HuH-7 (cell line): ENCODE measurements at regions not wholly inside any gene's neighbourhood (a gene's known extent, or its start where the extent isn't known, plus 50 kb on each side); places are given as distances from the start of the nearest gene placed in this dataset.

ENCODE experiments used
- DNase-seq: peaks from one replicate; pipeline ENCODE4 v3.0.0; 2011; ENCODE audit warnings: low spot score

DNA sequence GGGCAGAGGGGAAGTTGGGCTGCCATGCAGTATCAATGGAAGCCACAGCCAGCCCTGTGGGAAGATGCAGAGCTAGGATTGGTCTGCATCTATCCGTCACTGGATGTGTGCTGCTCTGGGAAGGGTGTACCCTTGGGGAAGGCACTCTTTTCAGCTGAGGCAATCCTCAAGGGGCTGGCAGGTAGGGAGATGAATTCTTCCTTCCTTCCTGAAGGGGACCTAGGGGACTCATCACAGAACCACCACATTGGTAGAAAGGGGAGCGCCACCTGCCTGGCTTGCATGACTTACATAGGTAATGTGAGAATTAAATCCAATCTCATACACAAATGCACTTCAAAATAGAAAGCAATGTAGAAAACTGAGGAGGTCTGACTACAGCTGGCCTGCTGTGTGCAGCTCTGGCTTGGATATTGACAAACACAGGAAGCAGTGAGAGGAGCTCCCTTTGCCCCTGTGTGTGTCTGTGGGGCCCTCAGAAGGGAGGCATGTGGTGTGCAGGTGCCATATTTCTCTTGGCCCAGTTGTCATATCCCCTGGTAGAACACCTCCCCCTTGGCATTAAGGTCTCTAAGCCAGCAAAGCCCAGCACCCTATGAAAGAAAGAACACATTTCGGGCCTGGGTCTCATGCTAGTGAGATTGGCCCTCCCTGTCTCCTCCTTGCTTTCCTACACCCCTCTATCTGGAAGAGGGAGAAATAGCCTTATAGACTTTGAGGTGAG, 260.3 kb upstream of the MOCS1 start:
- no peak for DNase-seq

DNA sequence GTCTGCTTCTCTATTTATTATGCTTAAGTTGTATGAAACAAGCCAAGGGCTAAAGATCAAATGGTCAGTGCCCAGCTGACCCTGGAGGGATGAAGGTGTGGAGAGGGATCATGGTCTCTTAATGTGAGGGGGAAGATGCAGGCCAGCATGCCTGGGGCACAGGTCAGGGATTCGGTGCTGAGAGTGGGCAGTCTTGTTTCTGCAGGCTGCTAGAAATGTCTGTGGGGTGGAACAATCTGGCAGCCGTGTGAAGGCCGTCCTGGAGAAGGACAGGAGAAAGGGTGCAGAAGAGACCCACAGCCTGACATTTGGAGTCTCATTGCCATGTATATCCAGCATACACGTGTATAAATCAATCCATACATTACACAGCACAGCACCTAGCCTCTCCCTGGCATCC, 258.3 kb upstream of the MOCS1 start:
- DNase-seq = no peak

DNA sequence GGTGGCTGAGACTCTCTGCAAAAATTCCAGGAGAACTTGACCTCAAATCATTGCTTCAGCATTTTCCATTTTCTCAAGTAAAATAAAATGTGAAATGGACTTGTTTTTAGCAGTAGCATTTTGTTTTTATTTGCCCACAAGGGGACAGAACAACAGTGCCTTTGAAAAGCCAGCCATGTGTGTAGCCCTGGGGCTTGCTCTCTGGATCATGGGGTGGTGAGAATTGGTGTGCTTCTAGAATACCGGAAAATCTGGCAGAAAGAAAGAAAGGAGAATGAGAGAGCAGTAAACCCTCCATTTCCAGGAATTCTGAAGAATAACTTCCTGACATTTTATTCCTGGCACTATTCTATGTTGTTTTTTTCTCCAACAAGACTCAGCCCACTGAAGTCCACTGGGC, 254.7 kb upstream of the MOCS1 start:
- no peak for DNase-seq

DNA sequence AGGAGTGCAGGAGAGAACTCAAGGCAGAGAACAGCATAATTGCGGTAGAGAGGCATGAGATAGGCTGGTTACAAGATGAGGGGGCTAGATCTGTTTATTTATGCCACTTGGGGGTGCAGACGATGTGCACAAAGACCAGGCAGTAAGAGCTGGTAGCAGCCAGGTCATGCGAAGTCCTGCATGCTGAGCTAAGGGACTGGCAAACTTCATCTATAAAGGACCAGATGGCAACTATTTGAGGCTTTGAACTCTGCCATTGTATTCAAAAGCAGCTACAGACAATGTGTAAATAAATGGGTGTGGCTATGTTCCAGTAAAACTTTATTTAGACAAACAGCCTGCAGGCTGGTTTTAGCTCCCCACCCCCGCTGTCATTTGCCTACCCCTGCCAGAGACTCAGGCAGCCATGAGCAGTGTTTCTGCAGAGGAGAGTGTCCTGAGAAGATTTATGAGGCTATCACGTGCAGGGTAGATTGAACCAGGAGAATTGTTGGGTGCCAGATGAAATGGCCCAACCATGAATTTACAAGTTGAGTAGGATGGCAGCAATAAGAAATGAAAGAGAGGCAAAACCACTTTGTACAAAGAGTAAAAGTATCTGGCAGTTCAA, 253.4 kb upstream of the MOCS1 start:
- DNase-seq = no peak

DNA sequence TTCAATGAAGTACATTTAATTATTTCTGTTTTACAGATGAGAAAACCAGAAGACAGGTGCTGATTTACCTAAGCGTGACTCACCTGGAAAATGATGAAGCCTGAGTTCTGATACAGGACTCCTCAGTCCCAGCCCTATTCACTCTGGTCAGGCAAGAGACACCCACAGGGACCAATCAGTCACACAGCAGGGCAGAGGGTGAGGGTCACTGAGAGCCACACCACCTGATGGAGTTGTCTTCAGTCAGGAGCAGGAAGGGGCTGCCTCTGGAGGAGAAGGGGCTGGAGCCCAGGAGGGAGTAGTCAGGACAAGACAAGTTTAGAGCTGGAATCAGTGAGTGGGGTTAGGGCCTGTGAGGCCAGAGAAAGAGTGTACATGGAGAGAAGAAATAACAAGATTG, 251.2 kb upstream of the MOCS1 start:
- no peak for DNase-seq

DNA sequence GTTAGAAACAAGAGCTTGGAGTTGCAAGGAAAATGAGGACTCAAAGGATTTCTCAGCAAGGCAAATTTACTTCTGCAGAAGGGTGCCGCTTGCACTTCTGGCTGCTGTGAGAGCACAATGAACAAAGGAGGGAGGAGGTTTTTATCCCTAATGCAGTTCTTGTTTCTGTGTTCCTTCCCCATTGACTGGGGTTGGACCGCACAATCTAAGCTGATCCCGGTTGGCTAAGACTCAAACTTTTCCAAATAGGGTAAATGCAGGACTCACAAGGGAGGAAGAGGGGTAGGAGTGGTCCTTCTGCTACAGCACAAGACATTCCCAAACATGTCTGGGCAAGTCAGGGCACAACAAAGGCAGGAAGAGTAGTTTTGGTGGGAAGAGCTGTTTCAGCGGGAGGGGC, 249.6 kb upstream of the MOCS1 start:
- DNase-seq = no peak

DNA sequence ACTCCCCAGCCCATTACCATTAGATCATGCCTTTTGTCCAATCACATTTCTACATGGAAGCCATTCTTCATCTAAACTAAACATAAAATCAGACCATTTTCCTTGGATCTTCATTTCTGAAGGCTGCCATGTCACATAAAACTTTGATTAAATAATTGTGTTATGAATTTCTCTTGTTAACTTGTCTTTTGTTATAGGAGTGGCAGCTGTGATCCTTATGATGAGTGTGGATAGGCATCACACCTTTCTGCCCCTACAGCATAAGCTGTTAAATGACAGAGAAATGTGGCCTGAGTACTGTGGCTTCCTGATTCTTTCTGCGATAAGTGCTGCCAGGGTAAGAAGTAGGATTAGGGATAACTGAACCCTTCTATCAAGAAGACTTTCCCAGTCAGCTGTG, 247.1 kb upstream of the MOCS1 start:
- no peak for DNase-seq

DNA sequence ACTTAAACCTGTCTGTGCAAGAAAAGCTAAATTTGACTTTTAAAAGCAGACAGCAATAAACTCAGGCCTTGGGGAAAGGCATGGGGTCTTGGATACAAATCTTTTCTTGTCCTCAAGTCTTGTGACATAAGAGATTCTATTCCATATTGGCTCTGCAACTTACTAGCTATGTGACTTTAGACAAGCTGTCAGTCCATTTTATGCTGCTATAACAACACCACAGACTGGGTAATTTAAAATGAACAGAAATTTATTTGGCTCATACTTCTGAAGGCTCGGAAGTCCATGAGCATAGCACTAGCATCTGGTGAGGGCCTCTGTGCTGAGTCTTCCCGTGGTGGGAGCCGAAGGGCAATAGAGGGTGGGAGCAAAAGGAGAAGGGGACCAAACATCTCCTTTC, 246.0 kb upstream of the MOCS1 start:
- no peak for DNase-seq

DNA sequence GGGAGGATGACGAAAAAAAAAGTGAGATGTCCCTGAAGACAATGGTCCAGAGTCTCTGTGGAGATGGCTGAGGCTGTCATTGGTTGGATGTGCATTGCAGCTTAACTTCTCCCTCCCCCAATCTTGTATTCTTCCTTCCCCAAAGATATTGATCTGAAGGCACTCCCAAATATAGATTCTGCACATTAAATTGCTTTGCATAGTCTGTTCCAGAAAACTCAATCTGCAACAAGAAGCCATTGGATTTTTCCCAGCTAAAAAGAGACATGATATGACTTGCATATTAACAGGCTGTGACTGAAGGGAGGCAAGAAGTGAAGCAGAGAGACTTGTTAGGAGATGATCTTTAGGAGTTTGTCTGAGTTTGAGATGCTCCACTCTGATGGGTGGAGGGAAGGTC, 245.2 kb upstream of the MOCS1 start:
- DNase-seq = no peak

DNA sequence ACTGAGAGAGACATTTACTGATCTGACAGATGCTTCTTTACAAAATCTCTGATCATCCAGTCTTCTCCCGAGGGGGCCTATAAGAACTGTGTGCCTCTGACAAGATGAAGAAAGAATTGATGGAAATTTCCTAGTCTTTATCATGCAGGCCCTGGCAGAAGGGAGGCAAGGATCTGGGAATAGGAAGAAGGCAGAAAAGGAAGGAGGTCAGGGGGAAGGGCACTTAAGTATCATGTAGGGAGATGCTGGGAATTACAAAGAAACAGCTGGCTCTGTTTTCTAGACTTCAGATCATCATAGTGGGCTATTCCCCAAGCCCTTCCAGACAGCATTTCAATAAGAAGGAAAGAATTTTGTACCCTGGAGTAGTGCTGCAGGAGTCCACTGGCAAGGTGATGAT, 243.3 kb upstream of the MOCS1 start:
- no peak for DNase-seq

DNA sequence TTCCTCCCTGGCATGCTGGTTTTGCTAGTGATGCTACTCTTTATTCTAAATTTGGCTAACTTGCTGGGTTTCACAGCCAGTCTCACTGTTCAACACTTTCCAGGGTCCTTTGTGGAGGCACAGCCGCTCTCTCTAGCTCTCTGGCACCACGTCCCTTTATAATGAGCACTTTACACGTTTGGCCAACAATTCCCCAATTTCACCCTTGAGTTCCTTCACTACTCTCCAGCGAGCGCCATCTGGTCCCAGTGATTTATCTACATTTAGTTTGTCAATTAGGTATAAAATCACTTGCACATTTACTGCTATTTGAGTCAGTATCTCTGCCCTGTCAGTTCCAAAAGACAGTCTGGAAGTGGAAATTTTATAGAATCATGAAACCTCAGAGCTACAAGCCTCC, 241.9 kb upstream of the MOCS1 start:
- DNase-seq = no peak

DNA sequence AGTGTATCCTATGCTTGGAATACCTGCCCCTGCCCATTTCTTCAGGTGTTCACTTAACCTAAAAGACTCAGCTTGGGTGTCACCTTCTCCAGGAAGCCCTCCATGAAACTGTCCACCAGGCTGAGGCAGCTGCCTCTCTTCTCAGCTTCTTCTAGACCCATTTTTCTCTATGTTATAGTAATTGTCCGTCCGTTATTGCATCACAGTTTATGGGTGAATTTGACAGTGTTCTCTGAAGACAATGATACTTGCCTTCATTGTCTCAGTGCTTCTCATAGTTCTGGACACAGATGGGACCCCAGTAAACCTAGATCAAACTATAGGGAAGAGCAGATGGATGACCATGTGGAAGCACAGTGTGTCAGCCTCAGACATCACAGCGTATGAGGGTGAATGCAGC, 238.0 kb upstream of the MOCS1 start:
- no peak for DNase-seq

DNA sequence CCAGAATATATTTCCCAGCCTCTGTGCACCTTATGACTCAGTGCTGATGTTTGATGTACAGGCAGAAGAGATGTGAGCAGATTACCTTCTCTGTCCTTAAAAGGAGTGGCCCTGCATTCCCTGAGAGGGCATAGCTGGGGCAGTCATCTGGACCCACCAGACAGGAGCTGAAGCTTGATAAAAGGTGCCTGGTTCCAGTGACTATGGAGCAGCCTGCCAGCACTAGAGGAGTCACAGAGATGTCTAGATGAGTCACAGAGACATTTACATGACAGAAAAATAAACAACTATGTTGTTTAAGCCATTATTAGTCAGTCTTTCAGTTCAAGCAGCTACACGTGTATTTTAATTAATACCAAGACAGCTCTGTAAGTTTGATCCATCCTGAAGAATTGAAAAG, 237.1 kb upstream of the MOCS1 start:
- DNase-seq = no peak

DNA sequence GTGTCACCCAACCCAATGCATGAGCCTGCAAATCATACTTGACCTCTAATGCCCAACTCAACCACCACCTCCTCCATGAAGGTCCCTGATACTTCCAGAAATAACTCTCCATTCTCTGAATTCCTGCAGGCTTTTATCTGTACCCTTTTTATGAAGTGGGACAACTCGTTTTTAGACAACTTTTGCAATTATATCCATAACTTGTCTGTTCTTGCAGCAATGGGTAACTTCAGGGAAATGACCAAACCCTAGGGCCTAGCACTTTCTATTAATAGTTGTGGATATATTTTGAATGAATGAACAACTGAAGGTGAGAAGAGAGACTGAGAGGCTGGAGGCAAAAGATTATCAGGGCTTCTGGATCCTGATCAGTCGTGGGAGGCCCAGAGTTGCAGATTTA, 236.6 kb upstream of the MOCS1 start:
- no peak for DNase-seq

DNA sequence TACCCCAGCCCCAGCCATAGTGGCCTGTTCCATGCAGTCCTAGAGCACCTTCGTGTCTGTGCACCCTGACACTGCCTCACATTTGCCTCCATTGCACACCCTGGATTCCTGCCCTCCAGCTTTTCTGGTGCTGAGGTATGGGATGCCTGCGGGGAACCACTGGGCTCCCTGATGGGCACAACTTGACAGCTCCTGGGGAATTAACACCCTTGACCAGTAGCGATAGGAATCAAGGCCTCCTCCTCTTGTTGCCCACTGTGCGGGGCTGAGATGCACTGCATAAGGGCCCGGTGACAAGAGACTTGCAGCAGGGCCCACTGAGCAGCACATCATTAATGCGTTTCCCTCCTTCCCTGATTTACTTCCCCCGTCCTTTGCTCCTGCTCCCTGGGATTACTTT, 235.6 kb upstream of the MOCS1 start:
- no peak for DNase-seq

DNA sequence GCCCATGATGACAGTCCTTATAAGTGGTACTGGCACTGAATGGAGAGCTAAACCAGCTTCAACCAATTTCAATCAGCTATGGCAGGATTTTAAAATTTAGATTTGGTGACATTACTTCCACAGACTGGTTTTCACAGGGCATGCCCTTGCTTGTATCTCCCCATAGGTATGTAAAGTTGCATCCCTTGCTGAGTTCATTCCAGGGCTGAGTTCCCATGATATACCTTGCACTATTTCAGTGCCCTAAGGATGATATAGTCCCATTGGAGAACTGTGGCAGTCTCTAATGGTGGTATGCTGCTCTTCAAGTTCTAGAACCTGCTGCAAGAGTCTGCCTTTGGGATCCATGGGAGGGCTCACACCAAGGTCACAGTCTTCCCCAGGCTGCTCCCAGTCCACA, 232.7 kb upstream of the MOCS1 start:
- no peak for DNase-seq

DNA sequence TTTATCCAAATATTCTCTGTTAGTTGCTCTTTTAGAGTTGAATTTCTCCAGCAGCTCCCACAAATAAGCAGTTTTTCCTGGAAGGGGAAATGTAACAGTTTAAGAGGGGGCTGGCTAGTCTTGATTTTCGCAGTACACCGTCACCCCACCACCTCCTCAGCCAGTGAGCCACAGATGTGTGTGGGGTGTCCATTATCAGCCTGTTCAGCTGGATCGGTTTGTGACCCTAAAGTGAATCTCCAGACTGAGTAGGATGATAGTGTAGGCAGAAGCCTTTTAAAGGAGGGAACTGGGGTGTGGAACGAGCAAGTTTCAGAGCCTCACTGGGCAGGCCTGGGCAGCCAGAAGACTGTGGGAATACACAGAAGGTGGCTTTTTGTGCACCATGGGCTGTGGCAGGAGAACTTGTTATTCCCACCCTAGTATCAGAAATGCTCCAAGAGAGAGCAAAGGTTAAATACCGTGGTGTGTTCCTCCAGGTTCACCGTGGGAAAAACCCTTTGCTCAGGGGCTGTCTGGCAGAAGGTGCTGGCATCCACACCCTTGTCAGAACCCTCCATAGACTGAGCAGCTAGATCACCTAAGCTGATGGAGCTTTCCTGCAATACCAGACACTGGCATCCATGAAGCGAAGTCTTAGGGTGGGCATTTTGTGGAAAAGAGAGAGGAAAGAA, 230.9 kb upstream of the MOCS1 start:
- DNase-seq = no peak

DNA sequence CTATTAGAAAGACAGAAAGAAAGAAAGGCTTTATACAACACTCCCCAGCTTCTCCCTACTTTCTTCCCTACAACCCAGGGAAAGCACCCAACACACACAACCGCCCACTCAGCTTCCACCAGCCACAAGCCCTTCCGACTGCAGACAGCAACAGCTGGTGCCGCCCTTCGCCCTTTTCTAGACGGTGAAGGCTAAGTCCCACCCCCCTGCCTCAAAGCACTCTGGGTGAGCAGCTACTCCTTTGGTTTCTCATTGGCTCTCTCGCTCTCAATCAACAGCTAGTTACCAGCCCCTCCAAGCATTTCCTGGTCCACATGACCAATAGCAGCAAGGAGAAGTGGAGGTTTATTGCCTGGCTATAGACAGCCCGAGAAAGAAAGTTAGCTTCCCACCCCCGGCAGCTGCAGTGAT, 230.1 kb upstream of the MOCS1 start:
- peak; percentile 1 for DNase-seq

DNA sequence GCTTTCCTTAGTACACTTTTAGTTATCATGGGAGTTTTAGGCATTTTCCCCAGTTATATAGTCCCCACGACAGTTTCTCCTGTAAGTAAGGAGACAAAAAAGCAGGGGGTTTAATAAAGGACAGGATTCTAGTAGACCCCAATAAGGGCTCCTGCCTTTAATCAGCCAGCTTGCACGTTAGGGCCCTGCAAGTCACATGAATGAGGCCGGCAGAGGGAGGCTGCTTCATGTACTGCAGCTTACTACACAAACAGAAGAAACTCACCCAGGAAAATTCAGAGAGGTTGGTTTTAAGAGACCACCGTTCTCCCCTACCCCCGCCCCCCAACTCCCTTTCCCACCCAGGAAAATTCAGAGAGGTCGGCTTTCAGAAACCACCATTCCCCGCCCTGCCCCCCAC, 229.7 kb upstream of the MOCS1 start:
- DNase-seq = no peak

DNA sequence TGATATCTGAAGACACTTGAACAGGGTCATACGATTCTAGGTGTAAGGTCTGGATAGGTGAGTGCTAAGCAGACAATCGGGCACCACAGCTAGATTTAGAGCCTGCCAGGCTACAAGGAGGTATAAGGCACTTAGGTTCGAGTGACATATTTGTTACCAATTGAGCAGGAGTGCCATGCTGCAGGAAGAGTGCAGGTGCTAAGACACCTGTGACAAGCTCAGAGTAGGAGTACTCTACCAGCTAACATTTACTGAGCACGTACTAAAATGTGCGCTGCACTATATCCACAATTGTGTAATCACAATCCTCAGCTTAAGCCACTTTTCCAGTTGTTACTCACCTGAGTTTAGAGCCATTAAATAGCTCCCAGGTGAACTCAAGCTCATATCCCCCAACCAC, 227.8 kb upstream of the MOCS1 start:
- no peak for DNase-seq

DNA sequence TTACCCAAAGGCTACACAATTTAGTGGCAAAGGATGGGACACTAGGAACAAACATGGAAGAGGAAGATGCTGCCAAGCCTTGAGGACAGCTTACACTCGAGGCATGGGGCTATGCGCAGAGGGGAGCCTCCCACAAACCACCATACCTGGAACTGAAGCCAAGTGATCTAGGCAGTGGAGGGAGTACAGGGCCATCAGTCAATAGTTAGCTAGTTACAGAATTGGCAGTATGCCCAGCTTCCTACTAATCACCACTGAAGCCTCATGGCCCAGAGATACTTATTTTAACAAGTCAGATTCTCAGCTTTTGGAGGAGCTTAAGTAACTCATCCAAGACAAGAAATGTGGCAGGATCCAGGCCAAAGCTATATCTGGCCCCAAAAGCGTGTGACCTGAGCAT, 226.6 kb upstream of the MOCS1 start:
- no peak for DNase-seq

DNA sequence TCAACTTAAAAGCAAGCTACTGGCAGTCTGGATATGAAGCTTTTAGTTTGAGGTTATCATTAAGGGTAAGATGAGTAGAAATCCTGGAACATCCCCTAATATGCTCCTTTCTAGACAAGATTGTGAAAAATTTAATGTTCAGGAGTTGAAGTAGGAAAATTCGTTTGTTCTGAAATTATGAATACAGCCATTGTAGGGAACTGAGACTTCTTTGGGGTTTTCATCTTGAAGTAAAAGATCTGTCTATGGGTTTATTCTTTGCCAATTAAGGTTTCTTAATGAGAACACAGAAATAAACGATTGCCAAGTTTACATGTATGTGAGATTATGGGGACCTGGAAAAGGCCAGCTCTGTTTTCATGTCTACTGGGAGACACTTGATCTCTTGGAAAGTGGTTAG, 225.6 kb upstream of the MOCS1 start:
- no peak for DNase-seq

DNA sequence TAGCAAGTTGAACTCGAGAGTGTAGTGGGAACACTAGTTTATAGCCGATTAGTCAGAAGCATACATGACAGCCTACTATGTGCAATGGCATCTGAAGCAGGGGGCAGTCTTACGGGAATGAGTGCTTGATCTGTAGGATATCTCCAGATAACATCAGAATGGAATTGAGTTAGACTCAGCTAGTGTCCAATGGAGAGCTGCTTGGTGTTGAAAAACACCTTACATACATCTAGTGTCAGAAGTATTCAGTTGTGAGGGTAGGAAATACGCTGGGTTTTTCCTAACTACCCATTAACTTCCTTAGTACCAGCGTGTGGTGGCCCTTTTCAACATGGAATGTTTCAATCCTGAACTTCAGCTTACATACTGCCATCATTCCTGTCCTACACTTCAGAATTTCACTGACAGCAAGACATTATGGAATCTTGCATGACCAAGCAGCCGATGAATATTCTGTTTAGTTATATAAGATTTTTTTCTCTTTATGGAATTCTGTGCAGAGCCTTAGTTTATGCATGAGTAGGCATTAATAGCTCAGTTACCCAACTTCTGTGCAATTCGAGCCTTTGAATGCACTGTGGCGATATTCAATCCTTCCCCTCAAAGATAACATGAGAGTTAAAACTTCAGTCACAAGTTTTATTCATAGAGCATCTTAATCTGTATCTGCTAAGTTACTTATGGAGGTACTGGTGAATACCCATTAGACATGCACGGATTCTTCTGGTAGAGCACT, 218.6 kb upstream of the MOCS1 start:
- no peak for DNase-seq
